GM23338 (cell line): ENCODE measurements at regions not wholly inside any gene's neighbourhood (a gene's known extent, or its start where the extent isn't known, plus 50 kb on each side); places are given as distances from the start of the nearest gene placed in this dataset.

Source experiments
- CREB1 ChIP-seq: fragments of 250-450 bp; sonication (Bioruptor Pico); IDR thresholded peaks from 2 replicates; pipeline ENCODE4 v1.5.0; 2020; ENCODE audit warnings: low read depth, mild to moderate bottlenecking, moderate library complexity
- CTCF ChIP-seq, 2 experiments: fragments of 200-600 bp in 1 of 2; sonication (generic) in 1 of 2; conservative IDR thresholded peaks; 2 replicates each; pipeline versions ENCODE4 v1.5.1 to v1.6.1; 2016 to 2017; ENCODE audit warnings: antibody characterized with exemption in 2 of 2, low read depth in 2 of 2, mild to moderate bottlenecking in 2 of 2, moderate library complexity in 1 of 2
- POLR2AphosphoS5 ChIP-seq: IDR thresholded peaks from 2 replicates; pipeline ENCODE4 v1.6.1; 2016; ENCODE audit warnings: antibody characterized with exemption, low read depth
- REST ChIP-seq: IDR thresholded peaks from one replicate; pipeline ENCODE4 v1.6.1; 2018; ENCODE audit warnings: antibody characterized with exemption; ENCODE audit not compliant: unreplicated experiment

DNA sequence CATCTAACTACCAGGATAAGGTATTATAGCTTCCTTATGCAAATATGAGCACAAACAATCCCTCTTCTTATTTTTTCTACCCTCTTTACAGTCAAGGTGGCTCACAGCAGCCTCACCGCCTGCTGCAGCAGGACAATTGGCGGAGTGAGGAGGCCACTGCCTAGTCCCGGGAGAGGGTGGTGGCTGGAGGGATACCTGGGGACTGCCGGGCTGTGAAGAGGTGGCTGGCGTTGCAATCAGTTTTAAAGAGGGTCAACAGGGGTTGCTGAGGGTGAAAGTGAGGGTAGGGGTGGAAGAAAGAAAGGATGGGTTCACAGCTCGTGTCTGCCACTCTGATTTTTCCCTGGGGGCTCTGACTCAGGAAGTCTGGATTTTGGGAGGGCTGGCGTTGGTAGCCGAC is 105.1 kb upstream of the SLC6A6 start:
- TF ChIP-seq CTCF (conservative IDR thresholded peaks at IDR 0.05; ENCODE audit: low read depth in 2 of 2) (no peak), CREB1 (CRISPR knock-in tag) (no peak), REST (no peak), POLR2AphosphoS5 (no peak)
